UCSD-AML1 (cell line): ENCODE measurements at regions not wholly inside any gene's neighbourhood (a gene's known extent, or its start where the extent isn't known, plus 50 kb on each side); places are given as distances from the start of the nearest gene placed in this dataset.

Experiments used
- DNase-seq: peaks from one replicate; lab custom pipeline; 2025; ENCODE audit not compliant: unreplicated experiment; lab: John Stamatoyannopoulos, UW

DNA sequence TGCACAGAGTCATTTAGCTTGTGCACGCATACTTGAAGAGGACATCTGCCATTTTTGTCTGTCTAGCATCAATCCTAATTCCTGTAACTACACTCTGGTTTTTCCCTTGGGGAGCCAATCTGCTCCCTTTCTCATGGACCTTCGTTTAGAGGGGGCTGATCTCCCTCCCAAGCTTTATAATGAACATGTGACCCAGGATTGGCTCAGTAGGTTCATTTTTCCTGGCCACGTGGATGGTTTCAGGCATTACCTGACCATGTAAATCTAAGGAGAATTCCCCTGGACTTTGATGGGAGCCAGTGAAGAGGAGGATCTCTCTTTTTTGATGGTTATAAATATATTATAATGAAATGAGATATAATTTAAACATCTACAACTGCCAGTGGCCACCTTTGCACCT lies 56.8 kb upstream of the HS3ST2 start:
- DNase-seq: no peak

- DNase-seq: no peak
These were observed 51.5 kb upstream of the HS3ST2 start for GRCh38 chr16:22762486-22762885.

- DNase-seq: no peak
These were observed 50.4 kb upstream of the HS3ST2 start for GRCh38 chr16:22763437-22764080.
